GM23338 (cell line): ENCODE measurements at regions not wholly inside any gene's neighbourhood (a gene's known extent, or its start where the extent isn't known, plus 50 kb on each side); places are given as distances from the start of the nearest gene placed in this dataset.

Experiments used
- ATAC-seq: fragments of 200-7000 bp; cut with Tn5 transposase; 3 replicates; pipeline ENCODE4 v1.9.1; 2020
- DNase-seq: peaks from one replicate; pipeline ENCODE4 v3.0.0-alpha.2; 2015; ENCODE audit warnings: low spot score
- H2AFZ ChIP-seq: fragments of 200-600 bp; sonication (generic); 2 replicates; pipeline ENCODE4 v1.8.0; 2016; ENCODE audit warnings: antibody characterized with exemption, mild to moderate bottlenecking, moderate library complexity
- H3F3A ChIP-seq: fragments of 200-600 bp; sonication (generic); replicated peaks from 2 replicates; pipeline ENCODE4 v1.8.0; 2017; ENCODE audit warnings: antibody characterized with exemption, mixed run types, low read depth
- H3K27ac ChIP-seq: fragments of 200-600 bp; sonication (generic); 2 replicates; pipeline ENCODE4 v1.6.1; 2016; ENCODE audit warnings: low read depth
- H3K27me3 ChIP-seq: fragments of 200-600 bp; sonication (generic); 2 replicates; pipeline ENCODE4 v1.8.0; 2016; ENCODE audit warnings: mild to moderate bottlenecking, mixed run types, moderate library complexity; ENCODE audit not compliant: insufficient read depth
- H3K36me3 ChIP-seq: fragments of 200-600 bp; sonication (generic); 2 replicates; pipeline ENCODE4 v1.8.0; 2016; ENCODE audit warnings: mild to moderate bottlenecking; ENCODE audit not compliant: insufficient read depth
- H3K4me1 ChIP-seq: fragments of 200-600 bp; sonication (generic); 2 replicates; pipeline ENCODE4 v1.8.0; 2016; ENCODE audit warnings: mild to moderate bottlenecking, moderate library complexity; ENCODE audit not compliant: insufficient read depth
- H3K4me2 ChIP-seq: fragments of 200-600 bp; sonication (generic); 2 replicates; pipeline ENCODE4 v1.7.1; 2017; ENCODE audit warnings: mixed run types
- H3K4me3 ChIP-seq: fragments of 200-600 bp; sonication (generic); 2 replicates; pipeline ENCODE4 v1.6.1; 2016; ENCODE audit warnings: mixed run types
- H3K79me2 ChIP-seq: fragments of 200-600 bp; sonication (generic); replicated peaks from 2 replicates; pipeline ENCODE4 v1.8.0; 2017; ENCODE audit warnings: mild to moderate bottlenecking; ENCODE audit not compliant: insufficient read depth
- H3K9me2 ChIP-seq: fragments of 200-600 bp; sonication (generic); 2 replicates; pipeline ENCODE4 v1.8.0; 2017; ENCODE audit not compliant: insufficient read depth
- H4K20me1 ChIP-seq: fragments of 200-600 bp; sonication (generic); replicated peaks from 2 replicates; pipeline ENCODE4 v1.8.0; 2017; ENCODE audit warnings: mild to moderate bottlenecking; ENCODE audit not compliant: insufficient read depth
- H3K27ac Mint-ChIP-seq: 2 replicates; pipeline ENCODE4 v1.8.0; 2020; ENCODE audit warnings: inconsistent platforms, mild to moderate bottlenecking, moderate library complexity, mixed read lengths
- H3K27me3 Mint-ChIP-seq: 3 replicates; pipeline ENCODE4 v1.8.0; 2022; ENCODE audit warnings: low read depth, mild to moderate bottlenecking, moderate library complexity, mixed read lengths, inconsistent platforms; ENCODE audit not compliant: insufficient read depth, poor library complexity
- H3K36me3 Mint-ChIP-seq: 3 replicates; pipeline ENCODE4 v1.8.0; 2021; ENCODE audit warnings: low read depth, mild to moderate bottlenecking, inconsistent platforms, moderate library complexity, mixed read lengths
- H3K4me1 Mint-ChIP-seq: 3 replicates; pipeline ENCODE4 v1.8.0; 2020; ENCODE audit warnings: mild to moderate bottlenecking, inconsistent platforms, mixed read lengths
- H3K4me3 Mint-ChIP-seq: 3 replicates; pipeline ENCODE4 v1.8.0; 2021; ENCODE audit warnings: moderate library complexity, mild to moderate bottlenecking, inconsistent platforms, mixed read lengths
- H3K9me3 Mint-ChIP-seq: 3 replicates; pipeline ENCODE4 v1.8.0; 2020; ENCODE audit warnings: moderate library complexity, mild to moderate bottlenecking, inconsistent platforms, mixed read lengths
- CREB1 ChIP-seq: fragments of 250-450 bp; sonication (Bioruptor Pico); IDR thresholded peaks from 2 replicates; pipeline ENCODE4 v1.5.0; 2020; ENCODE audit warnings: low read depth, mild to moderate bottlenecking, moderate library complexity
- CTCF ChIP-seq, 2 experiments: fragments of 200-600 bp in 1 of 2; sonication (generic) in 1 of 2; conservative IDR thresholded peaks; 2 replicates each; pipeline versions ENCODE4 v1.5.1 to v1.6.1; 2016 to 2017; ENCODE audit warnings: antibody characterized with exemption in 2 of 2, low read depth in 2 of 2, mild to moderate bottlenecking in 2 of 2, moderate library complexity in 1 of 2
- ETS1 ChIP-seq: IDR thresholded peaks from 2 replicates; pipeline ENCODE4 v1.6.1; 2016; ENCODE audit warnings: antibody characterized with exemption
- EZH2phosphoT487 ChIP-seq: fragments of 200-600 bp; sonication (generic); IDR thresholded peaks from one replicate; pipeline ENCODE4 v1.8.1; 2018; ENCODE audit warnings: antibody characterized with exemption; ENCODE audit not compliant: unreplicated experiment
- JUNB ChIP-seq: IDR thresholded peaks from one replicate; pipeline ENCODE4 v1.6.1; 2016; ENCODE audit warnings: antibody characterized with exemption; ENCODE audit not compliant: unreplicated experiment
- POLR2AphosphoS5 ChIP-seq: IDR thresholded peaks from 2 replicates; pipeline ENCODE4 v1.6.1; 2016; ENCODE audit warnings: antibody characterized with exemption, low read depth
- REST ChIP-seq: IDR thresholded peaks from one replicate; pipeline ENCODE4 v1.6.1; 2018; ENCODE audit warnings: antibody characterized with exemption; ENCODE audit not compliant: unreplicated experiment
- STAT1 ChIP-seq: IDR thresholded peaks from one replicate; pipeline ENCODE4 v1.6.1; 2016; ENCODE audit warnings: antibody characterized with exemption; ENCODE audit not compliant: unreplicated experiment
- ZNF331 ChIP-seq: fragments of 250-450 bp; sonication (Bioruptor Pico); IDR thresholded peaks from 2 replicates; pipeline ENCODE4 v1.5.0; 2020; ENCODE audit warnings: low read depth, mild to moderate bottlenecking, moderate library complexity
- ZNF462 ChIP-seq: fragments of 250-450 bp; sonication (Bioruptor Pico); IDR thresholded peaks from 2 replicates; pipeline ENCODE4 v1.5.0; 2020; ENCODE audit warnings: mild to moderate bottlenecking, moderate library complexity

- TF ChIP-seq ZNF462, result no peak
- TF ChIP-seq CTCF (conservative IDR thresholded peaks at IDR 0.05; ENCODE audit: low read depth in 2 of 2), result no peak
- TF ChIP-seq POLR2AphosphoS5, result no peak
- no peak for TF ChIP-seq EZH2phosphoT487
Observed at GRCh38 chr1:219109424-219110018, 64.2 kb upstream of the LYPLAL1 start (continued).

GRCh38 chr1:219113261-219113660 is 60.4 kb upstream of the LYPLAL1 start:
- Mint-ChIP-seq H3K4me3 (no peak overlapping the region), H3K9me3 (peaks cover 14% of the 10 kb centered on the region)
- TF ChIP-seq CTCF (conservative IDR thresholded peaks at IDR 0.05; ENCODE audit: low read depth in 2 of 2) (no peak), ZNF331 (CRISPR knock-in tag) (no peak), JUNB (no peak), STAT1 (no peak), CREB1 (CRISPR knock-in tag) (no peak), ETS1 (no peak), REST (no peak), EZH2phosphoT487 (no peak)

More at GRCh38 chr1:219113261-219113660, 60.4 kb upstream of the LYPLAL1 start:
- H3K27ac Mint-ChIP-seq, result no peak overlapping the region
- Histone ChIP-seq H3F3A (no peaks in the 10 kb centered on the region), H3K9me2 (no peaks in the 10 kb centered on the region; the same call in 1 of the 2 replicates), H3K27me3 (no peaks in the 10 kb centered on the region), H3K27ac (no peak overlapping the region), H3K4me3 (no peak overlapping the region), H3K4me1 (no peaks in the 10 kb centered on the region), H4K20me1 (no peaks in the 10 kb centered on the region), H3K79me2 (no peaks in the 10 kb centered on the region), H3K4me2 (no peak overlapping the region), H2AFZ (no peak overlapping the region), H3K36me3 (no peaks in the 10 kb centered on the region)
- no peaks in the 10 kb centered on the region for H3K27me3 Mint-ChIP-seq
- no peak for ATAC-seq
- no peaks in the 10 kb centered on the region for H3K36me3 Mint-ChIP-seq
- DNase-seq, result no peak
- no peaks in the 10 kb centered on the region for H3K4me1 Mint-ChIP-seq
